CD4-positive, alpha-beta T cell (primary cell): ENCODE measurements at regions not wholly inside any gene's neighbourhood (a gene's known extent, or its start where the extent isn't known, plus 50 kb on each side); places are given as distances from the start of the nearest gene placed in this dataset.

Source experiments
- ATAC-seq: fragments of 200-7000 bp; cut with Tn5 transposase; one replicate; pipeline ENCODE4 v1.10.0; 2022; ENCODE audit warnings: mild to moderate bottlenecking; ENCODE audit not compliant: poor library complexity
- CTCF ChIA-PET: fragments of 350-600 bp; sonication (Branson Sonifier 250); formaldehyde crosslinking; loops from one replicate; lab custom pipeline; 2021; ENCODE audit warnings: antibody characterized with exemption, inconsistent platforms; lab: Charles Lee
- POLR2A ChIA-PET: fragments of 350-600 bp; sonication (Branson Sonifier 250); formaldehyde crosslinking; loops from one replicate; lab custom pipeline; 2021; ENCODE audit warnings: antibody characterized with exemption, inconsistent platforms; lab: Charles Lee
- DNase-seq, 14 experiments: peaks; one replicate each; pipeline ENCODE4 v3.0.0-alpha.2; 2013 to 2020; ENCODE audit warnings: mixed read lengths in 2 of 14
- H3K27ac ChIP-seq, 2 donors: one replicate each; pipeline versions ENCODE4 v1.5.1 to v1.7.0; 2013; ENCODE audit warnings: low read length in 2 of 2, low read depth in 1 of 2, mild to moderate bottlenecking in 1 of 2
- H3K27me3 ChIP-seq, 2 experiments: 1 replicate in 1 of 2; 2 replicates in 1 of 2; pipeline versions ENCODE4 v1.6.1 to v1.7.0; 2013; ENCODE audit warnings: low read length in 2 of 2, control low read depth in 1 of 2, mild to moderate bottlenecking in 1 of 2, moderate library complexity in 1 of 2; ENCODE audit not compliant: insufficient read depth in 2 of 2, control insufficient read depth in 1 of 2
- H3K36me3 ChIP-seq: one replicate; pipeline ENCODE4 v1.6.1; 2013; ENCODE audit warnings: low read length, control low read depth; ENCODE audit not compliant: insufficient read depth
- H3K4me1 ChIP-seq: one replicate; pipeline ENCODE4 v1.6.1; 2013; ENCODE audit warnings: low read length, control low read depth; ENCODE audit not compliant: insufficient read depth
- H3K4me3 ChIP-seq: one replicate; pipeline ENCODE4 v1.5.1; 2013; ENCODE audit warnings: mild to moderate bottlenecking, low read length, moderate library complexity
- H3K9me3 ChIP-seq, 2 experiments: 1 replicate in 1 of 2; 2 replicates in 1 of 2; pipeline versions ENCODE4 v1.6.1 to v1.7.0; 2013; ENCODE audit warnings: low read length in 2 of 2, mild to moderate bottlenecking in 2 of 2, control low read depth in 1 of 2, moderate library complexity in 1 of 2; ENCODE audit not compliant: control insufficient read depth in 1 of 2, insufficient read depth in 1 of 2
- H3K27ac Mint-ChIP-seq: one replicate; pipeline ENCODE4 v1.8.0; 2020; ENCODE audit warnings: mixed read lengths
- H3K27me3 Mint-ChIP-seq: one replicate; pipeline ENCODE4 v1.8.0; 2021; ENCODE audit warnings: mixed read lengths
- H3K36me3 Mint-ChIP-seq: one replicate; pipeline ENCODE4 v1.8.0; 2021; ENCODE audit warnings: low read depth, mixed read lengths
- H3K4me1 Mint-ChIP-seq: one replicate; pipeline ENCODE4 v1.8.0; 2021; ENCODE audit warnings: low read depth, mixed read lengths
- H3K4me3 Mint-ChIP-seq: one replicate; pipeline ENCODE4 v1.8.0; 2020; ENCODE audit warnings: mild to moderate bottlenecking, mixed read lengths
- H3K9me3 Mint-ChIP-seq: one replicate; pipeline ENCODE4 v1.8.0; 2020; ENCODE audit warnings: mixed read lengths
- CTCF ChIP-seq: fragments of 200-600 bp; IDR thresholded peaks from one replicate; pipeline ENCODE4 v1.8.0; 2022; ENCODE audit warnings: antibody characterized with exemption, mild to moderate bottlenecking
- intact Hi-C, 2 experiments: fragments of 100-400 bp; cut with DNase I in 1 of 2; cut with micrococcal nuclease in 1 of 2; formaldehyde crosslinking; loops; one replicate each; pipeline versions ENCODE4 v1.15.1 to v1.9.0; 2023 to 2025; cut with DNase I, micrococcal nuclease

- intact Hi-C loops = no loop called here
- H3K36me3 Mint-ChIP-seq = no peaks in the 10 kb centered on the region
- Histone ChIP-seq H3K9me3 (no peaks in the 10 kb centered on the region), H3K36me3 (no peaks in the 10 kb centered on the region), H3K27ac (no peak overlapping the region), H3K27me3 (no peaks in the 10 kb centered on the region), H3K4me3 (no peak overlapping the region), H3K4me1 (no peaks in the 10 kb centered on the region)
- TF ChIP-seq CTCF = no peak
- no peak overlapping the region for H3K4me3 Mint-ChIP-seq
- ChIA-PET CTCF (no interaction called here), POLR2A (no interaction called here)
- no peaks in the 10 kb centered on the region for H3K4me1 Mint-ChIP-seq
- H3K9me3 Mint-ChIP-seq = no peaks in the 10 kb centered on the region
- H3K27ac Mint-ChIP-seq = no peak overlapping the region
- H3K27me3 Mint-ChIP-seq = no peaks in the 10 kb centered on the region
- ATAC-seq (no peak), DNase-seq (no peak)
These were observed 439.0 kb upstream of the GOLIM4 start for GRCh38 chr3:168534761-168535160.

GRCh38 chr3:168533600-168533999 is 437.9 kb upstream of the GOLIM4 start:
- intact Hi-C loops = no loop called here
- Mint-ChIP-seq H3K36me3 (no peaks in the 10 kb centered on the region), H3K9me3 (no peaks in the 10 kb centered on the region), H3K4me1 (no peaks in the 10 kb centered on the region), H3K4me3 (no peak overlapping the region), H3K27ac (no peak overlapping the region), H3K27me3 (no peaks in the 10 kb centered on the region)
- DNase-seq (no peak), ATAC-seq (no peak)
- H3K27ac ChIP-seq = no peak overlapping the region
- ChIA-PET POLR2A (no interaction called here), CTCF (no interaction called here)
- no peaks in the 10 kb centered on the region for H3K9me3 ChIP-seq
- no peaks in the 10 kb centered on the region for H3K27me3 ChIP-seq
- no peaks in the 10 kb centered on the region for H3K4me1 ChIP-seq
- no peak overlapping the region for H3K4me3 ChIP-seq
- TF ChIP-seq CTCF = no peak
- H3K36me3 ChIP-seq = no peaks in the 10 kb centered on the region

- ChIA-PET POLR2A (no interaction called here), CTCF (no interaction called here)
- DNase-seq (no peak), ATAC-seq (no peak)
- no peaks in the 10 kb centered on the region for H3K36me3 ChIP-seq
- Mint-ChIP-seq H3K27me3 (no peaks in the 10 kb centered on the region), H3K27ac (no peak overlapping the region), H3K36me3 (no peaks in the 10 kb centered on the region), H3K9me3 (no peaks in the 10 kb centered on the region), H3K4me1 (no peaks in the 10 kb centered on the region), H3K4me3 (no peak overlapping the region)
- no peak overlapping the region for H3K27ac ChIP-seq
- TF ChIP-seq CTCF = no peak
- no peaks in the 10 kb centered on the region for H3K4me1 ChIP-seq
- H3K27me3 ChIP-seq = no peaks in the 10 kb centered on the region
- no peak overlapping the region for H3K4me3 ChIP-seq
- intact Hi-C loops = no loop called here
- H3K9me3 ChIP-seq = no peaks in the 10 kb centered on the region
These were observed 436.4 kb upstream of the GOLIM4 start for GRCh38 chr3:168532135-168532534.
